Central memory CD8-positive, alpha-beta T cell (primary cell): ENCODE measurements at regions not wholly inside any gene's neighbourhood (a gene's known extent, or its start where the extent isn't known, plus 50 kb on each side); places are given as distances from the start of the nearest gene placed in this dataset.
"Not testable (repeated sequence)": the region's sequence is repeated elsewhere in the genome, so short reads cannot be mapped to it uniquely, and the experiment has no call there.

ENCODE experiments used
- ATAC-seq: fragments of 150-1000 bp; cut with Tn5 transposase; replicated peaks from 2 replicates; pipeline ENCODE4 v1.10.0; 2022; ENCODE audit warnings: mild to moderate bottlenecking, moderate FRiP score, moderate number of reproducible peaks; ENCODE audit not compliant: poor library complexity, severe bottlenecking; ENCODE audit errors: extremely low read depth
- DNase-seq, 2 donors: peaks; one replicate each; pipeline ENCODE4 v3.0.0; 2021; ENCODE audit warnings: low spot score in 2 of 2
- H3K27ac Mint-ChIP-seq: one replicate; pipeline ENCODE4 v1.8.0; 2022; ENCODE audit warnings: low read depth, mild to moderate bottlenecking, moderate library complexity, mixed read lengths
- H3K27me3 Mint-ChIP-seq: one replicate; pipeline ENCODE4 v1.8.0; 2022; ENCODE audit warnings: mixed read lengths
- H3K36me3 Mint-ChIP-seq: one replicate; pipeline ENCODE4 v1.8.0; 2022; ENCODE audit warnings: mild to moderate bottlenecking, moderate library complexity, mixed read lengths; ENCODE audit not compliant: insufficient read depth
- H3K4me1 Mint-ChIP-seq: one replicate; pipeline ENCODE4 v1.8.0; 2022; ENCODE audit warnings: mixed read lengths
- H3K4me3 Mint-ChIP-seq: one replicate; pipeline ENCODE4 v1.8.0; 2022; ENCODE audit warnings: mild to moderate bottlenecking, moderate library complexity, mixed read lengths
- H3K9me3 Mint-ChIP-seq: one replicate; pipeline ENCODE4 v1.8.0; 2022; ENCODE audit warnings: mixed read lengths

DNA sequence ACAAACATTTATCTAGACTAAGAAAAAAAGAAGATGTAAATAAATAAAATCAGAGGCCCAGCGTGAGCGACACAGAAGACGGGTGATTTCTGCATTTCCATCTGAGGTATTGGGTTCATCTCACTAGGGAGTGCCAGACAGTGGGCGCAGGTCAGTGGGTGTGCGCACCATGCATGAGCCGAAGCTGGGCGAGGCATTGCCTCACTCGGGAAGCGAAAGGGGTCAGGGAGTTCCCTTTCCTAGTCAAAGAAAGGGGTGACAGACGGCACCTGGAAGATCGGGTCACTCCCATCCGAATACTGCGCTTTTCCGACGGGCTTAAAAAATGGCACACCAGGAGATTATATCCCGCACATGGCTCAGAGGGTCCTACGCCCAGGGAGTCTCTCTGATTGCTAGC, 79.5 kb upstream of the ABCD2 start:
- not testable (repeated sequence) for DNase-seq, H3K36me3 Mint-ChIP-seq, ATAC-seq, H3K27me3 Mint-ChIP-seq, H3K27ac Mint-ChIP-seq, H3K4me3 Mint-ChIP-seq, H3K4me1 Mint-ChIP-seq
- peaks cover 13% of the 10 kb centered on the region for H3K9me3 Mint-ChIP-seq

DNA sequence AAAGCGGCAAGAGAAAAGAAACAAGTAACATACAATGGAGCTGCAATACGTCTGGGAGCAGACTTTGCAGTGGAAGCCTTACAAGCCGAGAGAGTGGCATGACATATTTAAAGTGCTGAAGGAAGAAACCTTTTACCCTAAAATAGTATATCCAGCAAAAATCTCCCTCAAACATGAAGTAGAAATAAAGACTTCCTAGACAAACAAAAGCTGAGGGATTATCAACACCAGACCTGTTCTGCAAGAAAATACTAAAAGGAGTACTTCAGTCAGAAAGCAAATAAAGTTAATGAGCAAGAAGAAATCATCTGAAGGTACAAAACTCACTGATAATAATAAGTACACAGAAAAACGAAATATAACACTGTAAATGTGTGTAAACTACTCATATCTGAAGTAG, 77.5 kb upstream of the ABCD2 start:
- Mint-ChIP-seq H3K9me3 (peaks cover 13% of the 10 kb centered on the region), H3K4me3 (no peak overlapping the region), H3K4me1 (no peaks in the 10 kb centered on the region), H3K27ac (no peak overlapping the region), H3K27me3 (no peaks in the 10 kb centered on the region), H3K36me3 (no peaks in the 10 kb centered on the region)
- DNase-seq (no peak), ATAC-seq (no peak)

DNA sequence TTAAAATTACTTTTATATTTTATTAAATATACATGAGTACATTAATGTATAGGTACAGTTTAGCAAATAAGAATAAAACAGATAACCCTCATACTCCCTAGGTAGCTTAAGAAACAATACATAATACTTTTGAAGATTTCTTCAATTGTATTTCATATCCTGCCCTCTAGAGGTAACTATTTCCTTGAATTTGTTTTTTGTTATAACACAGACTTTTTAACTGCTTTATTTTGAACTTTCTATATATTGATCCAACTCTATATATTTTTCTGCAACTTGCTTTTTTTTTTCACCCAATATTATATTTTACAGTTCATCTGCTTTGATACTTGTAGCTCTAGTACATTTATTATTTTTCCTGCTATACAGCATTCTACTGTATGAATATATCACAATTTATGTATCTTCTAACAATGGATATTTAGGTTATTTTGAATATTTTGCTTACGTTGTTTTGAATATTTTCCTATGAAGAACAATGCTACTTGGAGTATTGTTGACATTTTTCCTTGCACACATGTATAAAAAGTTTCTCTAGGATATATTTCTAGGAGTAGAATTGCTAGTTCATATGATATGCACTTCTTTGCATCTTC, 72.8 kb upstream of the ABCD2 start:
- no peak overlapping the region for H3K27ac Mint-ChIP-seq
- no peak overlapping the region for H3K4me3 Mint-ChIP-seq
- H3K36me3 Mint-ChIP-seq = no peaks in the 10 kb centered on the region
- DNase-seq (no peak), ATAC-seq (no peak)
- H3K9me3 Mint-ChIP-seq = no peaks in the 10 kb centered on the region
- no peaks in the 10 kb centered on the region for H3K4me1 Mint-ChIP-seq
- no peaks in the 10 kb centered on the region for H3K27me3 Mint-ChIP-seq

DNA sequence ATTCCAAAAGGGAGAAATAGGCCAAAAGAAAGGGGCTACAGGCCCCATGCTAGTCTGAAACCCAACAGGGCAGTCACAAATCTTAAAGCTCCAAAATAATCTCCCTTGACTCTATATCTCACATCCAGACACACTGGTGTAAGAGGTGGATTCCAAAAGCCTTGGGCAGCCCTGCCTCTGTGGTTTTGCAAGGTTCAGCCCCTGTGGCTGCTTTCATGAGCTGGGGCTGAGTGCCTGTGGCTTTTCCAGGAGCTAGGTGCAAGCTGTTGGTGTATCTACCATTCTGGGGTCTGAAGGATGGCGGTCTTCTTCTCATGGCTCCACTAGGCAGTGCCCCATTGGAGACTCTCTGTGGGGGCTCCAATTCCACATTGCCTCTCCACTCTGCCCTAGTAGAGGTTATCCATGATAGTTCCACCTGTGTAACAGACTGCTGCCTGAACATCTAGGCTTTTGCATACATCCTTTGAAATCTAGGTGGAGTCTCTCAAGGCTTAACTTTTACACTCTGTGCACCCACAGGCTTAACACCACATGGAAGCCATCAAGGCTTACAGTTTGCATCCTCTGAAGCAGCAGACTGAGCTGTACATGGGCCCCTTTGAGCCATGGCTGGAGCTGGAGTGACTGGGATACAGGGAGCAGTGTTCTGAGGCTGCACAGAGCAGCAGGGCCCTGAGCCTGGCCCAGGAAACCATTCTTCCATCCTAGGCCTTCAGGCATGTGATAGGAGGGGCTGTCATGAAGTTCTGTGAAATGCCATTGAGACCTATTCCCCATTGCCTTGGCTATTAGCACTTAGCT, 66.5 kb upstream of the ABCD2 start:
- ATAC-seq (peak; percentile 17), DNase-seq (no peak)
- Mint-ChIP-seq H3K9me3 (no peaks in the 10 kb centered on the region), H3K4me3 (peak overlapping the region; percentile 4), H3K36me3 (peaks cover 5% of the 10 kb centered on the region), H3K27me3 (no peaks in the 10 kb centered on the region), H3K4me1 (peaks cover 37% of the 10 kb centered on the region), H3K27ac (no peak overlapping the region)

DNA sequence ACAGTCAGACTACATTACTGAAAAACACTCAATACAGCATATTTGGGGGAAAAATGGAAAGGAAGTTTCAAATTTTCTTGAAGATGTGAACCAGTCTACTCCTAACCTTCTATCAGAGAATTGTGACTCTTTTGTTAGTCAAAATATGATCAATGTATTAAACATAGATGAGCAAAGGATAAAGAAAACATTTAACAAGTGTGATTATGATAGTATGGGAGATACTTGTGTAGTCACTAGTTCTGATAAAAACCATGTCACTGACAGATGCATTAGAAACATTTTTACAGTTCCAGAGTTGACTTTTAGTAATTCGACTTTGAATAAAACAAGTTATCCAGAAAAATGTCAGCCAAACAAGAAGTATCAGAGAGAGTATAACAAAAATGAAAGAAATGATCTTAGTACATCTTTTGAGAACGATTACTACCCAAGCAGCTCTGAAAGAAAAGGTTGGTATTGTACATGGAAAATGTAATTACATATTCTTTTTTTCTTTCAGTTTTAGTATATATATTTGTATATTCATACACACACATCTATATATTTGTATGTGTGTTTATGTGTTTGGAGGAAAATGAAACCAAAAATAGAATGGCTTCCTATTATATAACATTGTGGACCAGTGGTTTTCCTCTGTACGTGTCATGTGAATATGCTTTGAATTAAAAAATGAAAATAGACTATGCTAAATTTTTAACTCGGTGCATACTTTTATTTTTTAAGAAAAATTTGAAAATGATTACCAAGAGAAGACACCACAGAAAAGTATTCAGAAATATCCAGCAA, 63.3 kb upstream of the ABCD2 start:
- no peaks in the 10 kb centered on the region for H3K27me3 Mint-ChIP-seq
- H3K4me3 Mint-ChIP-seq = peak overlapping the region; percentile 76
- peaks cover 5% of the 10 kb centered on the region for H3K36me3 Mint-ChIP-seq
- peaks cover 2% of the 10 kb centered on the region for H3K9me3 Mint-ChIP-seq
- peak; percentile 88 for ATAC-seq
- peaks cover 37% of the 10 kb centered on the region for H3K4me1 Mint-ChIP-seq
- no peak for DNase-seq
- H3K27ac Mint-ChIP-seq = peak overlapping the region; percentile 96

DNA sequence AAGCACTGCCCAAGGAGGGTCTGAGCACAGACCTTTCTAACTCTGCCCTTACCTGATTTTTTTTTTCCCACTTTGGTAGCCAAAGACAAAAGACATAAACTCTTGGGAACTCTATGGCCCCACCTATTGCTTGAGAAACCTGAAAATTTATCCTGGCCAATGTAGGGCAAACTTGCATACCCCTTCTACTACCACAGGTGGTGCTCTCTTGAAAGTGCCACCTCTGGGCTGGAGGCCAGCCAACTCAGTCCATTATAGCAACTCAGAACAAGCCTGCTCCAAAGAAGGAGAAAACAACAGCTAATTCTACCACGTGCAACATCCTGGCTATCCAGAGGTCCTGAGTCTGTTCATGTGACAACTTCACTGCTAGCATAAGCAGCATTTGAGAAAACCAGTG, 55.7 kb upstream of the ABCD2 start:
- H3K27ac Mint-ChIP-seq = no peak overlapping the region
- ATAC-seq (no peak), DNase-seq (no peak)
- no peaks in the 10 kb centered on the region for H3K27me3 Mint-ChIP-seq
- peaks cover 2% of the 10 kb centered on the region for H3K36me3 Mint-ChIP-seq
- peaks cover 37% of the 10 kb centered on the region for H3K4me1 Mint-ChIP-seq
- no peak overlapping the region for H3K4me3 Mint-ChIP-seq
- H3K9me3 Mint-ChIP-seq = peaks cover 22% of the 10 kb centered on the region

DNA sequence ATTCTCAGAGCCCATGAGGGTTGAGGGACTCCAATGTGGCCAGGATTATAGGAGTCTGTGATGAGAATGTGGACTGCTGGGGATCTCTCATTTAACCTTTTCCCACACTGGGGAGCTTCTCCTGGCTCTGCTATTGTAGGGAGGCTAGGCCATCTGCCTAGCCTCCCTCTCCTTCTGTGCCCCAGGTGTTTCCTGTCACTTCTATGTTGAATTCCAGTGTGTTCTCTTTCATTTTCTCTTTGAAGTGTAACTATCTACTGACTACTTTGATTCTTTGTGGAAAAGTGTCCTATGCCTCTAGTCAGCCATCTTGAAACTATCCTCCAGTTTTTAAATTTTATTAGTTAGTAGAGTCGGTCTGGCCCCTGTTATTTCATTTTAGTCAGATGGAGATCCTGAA, 53.4 kb upstream of the ABCD2 start:
- Mint-ChIP-seq H3K36me3 (peaks cover 5% of the 10 kb centered on the region), H3K4me1 (peaks cover 56% of the 10 kb centered on the region), H3K9me3 (peaks cover 27% of the 10 kb centered on the region), H3K27me3 (no peaks in the 10 kb centered on the region), H3K4me3 (no peak overlapping the region), H3K27ac (no peak overlapping the region)
- DNase-seq (no peak), ATAC-seq (no peak)

DNA sequence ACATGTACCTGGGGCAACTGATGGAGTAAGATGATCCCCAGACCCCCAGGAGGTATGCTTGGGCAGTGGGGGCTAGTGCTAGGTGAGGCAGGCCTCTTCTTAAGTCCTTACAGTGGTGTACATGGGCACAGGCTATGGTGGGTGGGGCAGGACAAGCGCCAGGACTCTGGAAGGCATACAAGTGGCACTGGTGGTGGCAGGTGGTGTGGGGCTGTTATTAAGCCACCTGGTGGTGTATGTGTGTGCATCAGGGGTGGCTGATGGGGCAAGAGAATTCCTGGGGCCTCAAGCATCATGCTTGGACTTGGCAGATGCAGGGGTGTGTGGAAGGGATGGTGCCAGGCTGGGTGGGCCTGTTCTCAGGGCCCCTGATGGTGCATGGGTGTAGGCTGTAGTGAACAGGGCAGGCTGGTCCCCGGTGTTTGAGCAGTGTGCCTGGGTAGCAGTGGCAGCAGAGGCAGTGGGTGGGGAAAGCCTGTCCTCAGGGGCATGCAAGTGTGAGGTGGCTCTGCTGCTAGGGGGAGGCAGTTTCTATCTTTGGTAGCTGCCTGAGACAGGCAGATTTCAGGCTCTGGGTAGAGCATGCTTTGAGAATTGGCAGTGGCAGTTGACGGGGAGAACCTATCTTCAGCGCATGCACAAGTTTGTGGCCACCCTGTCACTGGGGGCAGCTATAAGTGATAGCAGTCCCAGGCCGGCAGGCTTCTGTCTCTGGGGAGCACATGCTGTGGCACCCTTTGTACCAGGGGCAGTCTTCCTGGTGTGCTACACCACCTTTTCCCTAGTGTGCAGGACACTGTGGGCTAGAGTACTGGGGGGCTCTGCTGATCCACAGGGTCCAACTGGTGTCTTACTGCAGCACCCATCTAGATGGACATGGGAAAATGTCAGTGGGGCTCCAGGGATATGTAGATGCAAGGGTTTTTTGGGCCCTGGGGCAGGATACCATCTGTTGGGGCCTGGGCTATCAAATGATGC, 52.6 kb upstream of the ABCD2 start:
- Mint-ChIP-seq H3K4me1 (peaks cover 62% of the 10 kb centered on the region), H3K4me3 (no peak overlapping the region), H3K36me3 (peaks cover 5% of the 10 kb centered on the region), H3K9me3 (peaks cover 26% of the 10 kb centered on the region), H3K27me3 (no peaks in the 10 kb centered on the region), H3K27ac (peak overlapping the region; percentile 84)
- DNase-seq = no peak
- ATAC-seq = no peak

DNA sequence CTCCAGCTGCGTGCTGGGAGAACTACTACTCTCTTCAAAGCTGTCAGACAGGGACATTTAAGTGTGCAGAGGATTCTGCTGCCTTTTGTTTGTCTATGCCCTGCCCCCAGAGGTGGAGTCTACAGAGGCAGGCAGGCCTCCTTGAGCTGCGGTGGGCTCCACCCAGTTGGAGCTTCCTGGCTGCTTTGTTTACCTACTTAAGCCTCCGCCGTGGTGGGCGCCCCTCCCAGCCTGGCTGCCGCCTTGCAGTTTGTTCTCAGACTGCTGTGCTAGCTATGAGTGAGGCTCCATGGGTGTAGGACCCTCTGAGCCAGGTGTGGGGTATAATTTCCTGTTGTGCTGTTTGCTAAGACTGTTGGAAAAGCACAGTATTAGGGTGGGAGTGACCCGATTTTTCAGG, 49.9 kb upstream of the ABCD2 start:
- Mint-ChIP-seq H3K27ac (peak overlapping the region; percentile 84), H3K9me3 (peaks cover 30% of the 10 kb centered on the region), H3K4me1 (peaks cover 63% of the 10 kb centered on the region), H3K4me3 (peak overlapping the region; percentile 57)
- not testable (repeated sequence) for H3K36me3 Mint-ChIP-seq, H3K27me3 Mint-ChIP-seq
- DNase-seq = peak in 1 of 2 donors; percentile 56
- peak; percentile 71 for ATAC-seq
